Fibroblast of lung (primary cell): ENCODE measurements at regions not wholly inside any gene's neighbourhood (a gene's known extent, or its start where the extent isn't known, plus 50 kb on each side); places are given as distances from the start of the nearest gene placed in this dataset.

ENCODE experiments used
- CTCF ChIP-seq, 2 donors: IDR thresholded peaks in 1 of 2; conservative IDR thresholded peaks in 1 of 2; 1 replicate in 1 of 2; 2 replicates in 1 of 2; pipeline ENCODE4 v1.5.1; 2011 to 2012; ENCODE audit warnings: low read length in 2 of 2, control low read depth in 1 of 2, inconsistent platforms in 1 of 2, low read depth in 1 of 2, mild to moderate bottlenecking in 1 of 2
- EZH2 ChIP-seq: IDR thresholded peaks from 2 replicates; pipeline ENCODE4 v1.5.1; 2012; ENCODE audit warnings: low read length, control low read depth, mild to moderate bottlenecking; ENCODE audit errors: missing control alignments

- TF ChIP-seq EZH2: no peak
- no peak for TF ChIP-seq CTCF (conservative IDR thresholded peaks at IDR 0.05 in 1 of 2, IDR thresholded peaks at IDR 0.05 in 1 of 2; ENCODE audit: low read depth in 1 of 2, low read length in 2 of 2)
These were observed 122.4 kb downstream of the LARP7 start for GRCh38 chr4:112759313-112759712.
